ENCODE measurements at regions not wholly inside any gene's neighbourhood (a gene's known extent, or its start where the extent isn't known, plus 50 kb on each side); places are given as distances from the start of the nearest gene placed in this dataset.

DNA sequence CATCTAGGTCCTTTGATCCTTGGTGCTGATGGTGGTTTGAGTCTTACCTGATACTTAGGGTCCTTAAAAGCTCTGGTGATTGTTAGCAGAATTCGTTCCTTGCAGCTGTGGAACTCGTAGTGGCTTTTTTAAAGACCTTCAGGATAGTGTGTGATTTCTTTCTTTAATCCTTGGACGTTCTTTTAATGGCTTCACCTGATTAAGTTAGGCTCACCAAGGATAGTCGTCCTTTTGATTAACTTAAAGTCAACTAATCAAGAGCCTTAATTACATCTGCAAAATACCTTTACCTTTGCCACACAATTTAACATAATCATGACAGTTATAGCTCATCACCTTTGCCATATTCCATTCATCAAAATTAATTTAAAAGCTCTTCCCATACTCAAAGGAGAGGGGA, 1807.7 kb downstream of the OLFM4 start:
- Mint-ChIP-seq H3K27ac (no peak overlapping the region), H3K4me1 (peaks cover 10% of the 10 kb centered on the region), H3K9me3 (no peaks in the 10 kb centered on the region), H3K36me3 (no peaks in the 10 kb centered on the region), H3K4me3 (no peak overlapping the region), H3K27me3 (ENCODE audit: low read depth) (no peaks in the 10 kb centered on the region)
- ChIA-PET POLR2A (no interaction called here), CTCF (no interaction called here)
- DNase-seq (ENCODE audit: low spot score) (no peak), ATAC-seq (no peak)
- TF ChIP-seq NFYB (CRISPR knock-in tag; conservative IDR thresholded peaks at IDR 0.05; ENCODE audit: low read depth) (no peak), JAZF1 (CRISPR knock-in tag; IDR thresholded peaks at IDR 0.05) (no peak), ZNF138 (CRISPR knock-in tag; conservative IDR thresholded peaks at IDR 0.05) (no peak), NFATC4 (CRISPR knock-in tag; IDR thresholded peaks at IDR 0.05) (no peak), CREM (CRISPR knock-in tag; IDR thresholded peaks at IDR 0.05) (no peak), ZBTB21 (CRISPR knock-in tag; IDR thresholded peaks at IDR 0.05; ENCODE audit: borderline replicate concordance) (no peak), ZNF121 (CRISPR knock-in tag; IDR thresholded peaks at IDR 0.05) (no peak), CBFB (CRISPR knock-in tag; IDR thresholded peaks at IDR 0.05; ENCODE audit: low read depth) (no peak), ZSCAN18 (CRISPR knock-in tag; IDR thresholded peaks at IDR 0.05) (no peak)
- TF ChIP-seq, protein P1, sequence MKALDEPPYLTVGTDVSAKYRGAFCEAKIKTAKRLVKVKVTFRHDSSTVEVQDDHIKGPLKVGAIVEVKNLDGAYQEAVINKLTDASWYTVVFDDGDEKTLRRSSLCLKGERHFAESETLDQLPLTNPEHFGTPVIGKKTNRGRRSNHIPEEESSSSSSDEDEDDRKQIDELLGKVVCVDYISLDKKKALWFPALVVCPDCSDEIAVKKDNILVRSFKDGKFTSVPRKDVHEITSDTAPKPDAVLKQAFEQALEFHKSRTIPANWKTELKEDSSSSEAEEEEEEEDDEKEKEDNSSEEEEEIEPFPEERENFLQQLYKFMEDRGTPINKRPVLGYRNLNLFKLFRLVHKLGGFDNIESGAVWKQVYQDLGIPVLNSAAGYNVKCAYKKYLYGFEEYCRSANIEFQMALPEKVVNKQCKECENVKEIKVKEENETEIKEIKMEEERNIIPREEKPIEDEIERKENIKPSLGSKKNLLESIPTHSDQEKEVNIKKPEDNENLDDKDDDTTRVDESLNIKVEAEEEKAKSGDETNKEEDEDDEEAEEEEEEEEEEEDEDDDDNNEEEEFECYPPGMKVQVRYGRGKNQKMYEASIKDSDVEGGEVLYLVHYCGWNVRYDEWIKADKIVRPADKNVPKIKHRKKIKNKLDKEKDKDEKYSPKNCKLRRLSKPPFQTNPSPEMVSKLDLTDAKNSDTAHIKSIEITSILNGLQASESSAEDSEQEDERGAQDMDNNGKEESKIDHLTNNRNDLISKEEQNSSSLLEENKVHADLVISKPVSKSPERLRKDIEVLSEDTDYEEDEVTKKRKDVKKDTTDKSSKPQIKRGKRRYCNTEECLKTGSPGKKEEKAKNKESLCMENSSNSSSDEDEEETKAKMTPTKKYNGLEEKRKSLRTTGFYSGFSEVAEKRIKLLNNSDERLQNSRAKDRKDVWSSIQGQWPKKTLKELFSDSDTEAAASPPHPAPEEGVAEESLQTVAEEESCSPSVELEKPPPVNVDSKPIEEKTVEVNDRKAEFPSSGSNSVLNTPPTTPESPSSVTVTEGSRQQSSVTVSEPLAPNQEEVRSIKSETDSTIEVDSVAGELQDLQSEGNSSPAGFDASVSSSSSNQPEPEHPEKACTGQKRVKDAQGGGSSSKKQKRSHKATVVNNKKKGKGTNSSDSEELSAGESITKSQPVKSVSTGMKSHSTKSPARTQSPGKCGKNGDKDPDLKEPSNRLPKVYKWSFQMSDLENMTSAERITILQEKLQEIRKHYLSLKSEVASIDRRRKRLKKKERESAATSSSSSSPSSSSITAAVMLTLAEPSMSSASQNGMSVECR (CRISPR knock-in tag; IDR thresholded peaks at IDR 0.05; ENCODE audit: borderline replicate concordance): no peak
- TF ChIP-seq, protein P2, sequence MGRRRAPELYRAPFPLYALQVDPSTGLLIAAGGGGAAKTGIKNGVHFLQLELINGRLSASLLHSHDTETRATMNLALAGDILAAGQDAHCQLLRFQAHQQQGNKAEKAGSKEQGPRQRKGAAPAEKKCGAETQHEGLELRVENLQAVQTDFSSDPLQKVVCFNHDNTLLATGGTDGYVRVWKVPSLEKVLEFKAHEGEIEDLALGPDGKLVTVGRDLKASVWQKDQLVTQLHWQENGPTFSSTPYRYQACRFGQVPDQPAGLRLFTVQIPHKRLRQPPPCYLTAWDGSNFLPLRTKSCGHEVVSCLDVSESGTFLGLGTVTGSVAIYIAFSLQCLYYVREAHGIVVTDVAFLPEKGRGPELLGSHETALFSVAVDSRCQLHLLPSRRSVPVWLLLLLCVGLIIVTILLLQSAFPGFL (CRISPR knock-in tag; IDR thresholded peaks at IDR 0.05; ENCODE audit: borderline replicate concordance): no peak

DNA sequence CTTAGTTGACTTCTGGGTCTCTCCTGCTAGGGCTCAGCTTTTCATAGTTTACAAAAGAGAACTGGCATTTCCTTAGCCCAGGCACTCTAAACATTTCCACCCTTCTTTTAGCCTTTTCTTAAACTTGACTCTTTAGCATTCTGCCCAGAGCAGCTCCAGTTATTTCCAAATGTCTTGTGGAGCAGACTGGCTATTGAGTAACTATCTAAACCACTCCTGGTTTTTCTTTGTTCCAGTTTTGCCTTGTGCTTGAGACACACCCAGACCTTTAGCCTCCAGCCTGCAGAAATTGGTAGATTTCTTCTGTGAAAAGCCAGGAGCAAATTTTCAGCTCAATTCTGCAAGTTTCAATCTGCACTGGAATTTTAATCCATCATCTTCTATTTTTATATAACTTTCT, 1813.1 kb downstream of the OLFM4 start:
- POLR2A ChIA-PET: no interaction called here
- CTCF ChIA-PET: no interaction called here
- Mint-ChIP-seq H3K9me3 (no peaks in the 10 kb centered on the region), H3K27ac (no peak overlapping the region), H3K36me3 (no peaks in the 10 kb centered on the region), H3K27me3 (ENCODE audit: low read depth) (no peaks in the 10 kb centered on the region), H3K4me1 (peaks cover 25% of the 10 kb centered on the region), H3K4me3 (no peak overlapping the region)
- ATAC-seq (no peak), DNase-seq (ENCODE audit: low spot score) (no peak)
- TF ChIP-seq, protein P3, sequence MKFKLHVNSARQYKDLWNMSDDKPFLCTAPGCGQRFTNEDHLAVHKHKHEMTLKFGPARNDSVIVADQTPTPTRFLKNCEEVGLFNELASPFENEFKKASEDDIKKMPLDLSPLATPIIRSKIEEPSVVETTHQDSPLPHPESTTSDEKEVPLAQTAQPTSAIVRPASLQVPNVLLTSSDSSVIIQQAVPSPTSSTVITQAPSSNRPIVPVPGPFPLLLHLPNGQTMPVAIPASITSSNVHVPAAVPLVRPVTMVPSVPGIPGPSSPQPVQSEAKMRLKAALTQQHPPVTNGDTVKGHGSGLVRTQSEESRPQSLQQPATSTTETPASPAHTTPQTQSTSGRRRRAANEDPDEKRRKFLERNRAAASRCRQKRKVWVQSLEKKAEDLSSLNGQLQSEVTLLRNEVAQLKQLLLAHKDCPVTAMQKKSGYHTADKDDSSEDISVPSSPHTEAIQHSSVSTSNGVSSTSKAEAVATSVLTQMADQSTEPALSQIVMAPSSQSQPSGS (CRISPR knock-in tag; IDR thresholded peaks at IDR 0.05; ENCODE audit: borderline replicate concordance, low read depth): no peak
- no peak for TF ChIP-seq AFF4 (CRISPR knock-in tag; IDR thresholded peaks at IDR 0.05; ENCODE audit: borderline replicate concordance)
- no peak for TF ChIP-seq SMAD3 (CRISPR knock-in tag; IDR thresholded peaks at IDR 0.05; ENCODE audit: borderline replicate concordance)
- TF ChIP-seq, protein P4, sequence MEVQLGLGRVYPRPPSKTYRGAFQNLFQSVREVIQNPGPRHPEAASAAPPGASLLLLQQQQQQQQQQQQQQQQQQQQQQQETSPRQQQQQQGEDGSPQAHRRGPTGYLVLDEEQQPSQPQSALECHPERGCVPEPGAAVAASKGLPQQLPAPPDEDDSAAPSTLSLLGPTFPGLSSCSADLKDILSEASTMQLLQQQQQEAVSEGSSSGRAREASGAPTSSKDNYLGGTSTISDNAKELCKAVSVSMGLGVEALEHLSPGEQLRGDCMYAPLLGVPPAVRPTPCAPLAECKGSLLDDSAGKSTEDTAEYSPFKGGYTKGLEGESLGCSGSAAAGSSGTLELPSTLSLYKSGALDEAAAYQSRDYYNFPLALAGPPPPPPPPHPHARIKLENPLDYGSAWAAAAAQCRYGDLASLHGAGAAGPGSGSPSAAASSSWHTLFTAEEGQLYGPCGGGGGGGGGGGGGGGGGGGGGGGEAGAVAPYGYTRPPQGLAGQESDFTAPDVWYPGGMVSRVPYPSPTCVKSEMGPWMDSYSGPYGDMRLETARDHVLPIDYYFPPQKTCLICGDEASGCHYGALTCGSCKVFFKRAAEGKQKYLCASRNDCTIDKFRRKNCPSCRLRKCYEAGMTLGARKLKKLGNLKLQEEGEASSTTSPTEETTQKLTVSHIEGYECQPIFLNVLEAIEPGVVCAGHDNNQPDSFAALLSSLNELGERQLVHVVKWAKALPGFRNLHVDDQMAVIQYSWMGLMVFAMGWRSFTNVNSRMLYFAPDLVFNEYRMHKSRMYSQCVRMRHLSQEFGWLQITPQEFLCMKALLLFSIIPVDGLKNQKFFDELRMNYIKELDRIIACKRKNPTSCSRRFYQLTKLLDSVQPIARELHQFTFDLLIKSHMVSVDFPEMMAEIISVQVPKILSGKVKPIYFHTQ (CRISPR knock-in tag; IDR thresholded peaks at IDR 0.05): no peak
- no peak for TF ChIP-seq MXD4 (CRISPR knock-in tag; IDR thresholded peaks at IDR 0.05; ENCODE audit: borderline replicate concordance)
- TF ChIP-seq NR3C1 (CRISPR knock-in tag; conservative IDR thresholded peaks at IDR 0.05; ENCODE audit: low read depth): no peak
- TF ChIP-seq, protein P5, sequence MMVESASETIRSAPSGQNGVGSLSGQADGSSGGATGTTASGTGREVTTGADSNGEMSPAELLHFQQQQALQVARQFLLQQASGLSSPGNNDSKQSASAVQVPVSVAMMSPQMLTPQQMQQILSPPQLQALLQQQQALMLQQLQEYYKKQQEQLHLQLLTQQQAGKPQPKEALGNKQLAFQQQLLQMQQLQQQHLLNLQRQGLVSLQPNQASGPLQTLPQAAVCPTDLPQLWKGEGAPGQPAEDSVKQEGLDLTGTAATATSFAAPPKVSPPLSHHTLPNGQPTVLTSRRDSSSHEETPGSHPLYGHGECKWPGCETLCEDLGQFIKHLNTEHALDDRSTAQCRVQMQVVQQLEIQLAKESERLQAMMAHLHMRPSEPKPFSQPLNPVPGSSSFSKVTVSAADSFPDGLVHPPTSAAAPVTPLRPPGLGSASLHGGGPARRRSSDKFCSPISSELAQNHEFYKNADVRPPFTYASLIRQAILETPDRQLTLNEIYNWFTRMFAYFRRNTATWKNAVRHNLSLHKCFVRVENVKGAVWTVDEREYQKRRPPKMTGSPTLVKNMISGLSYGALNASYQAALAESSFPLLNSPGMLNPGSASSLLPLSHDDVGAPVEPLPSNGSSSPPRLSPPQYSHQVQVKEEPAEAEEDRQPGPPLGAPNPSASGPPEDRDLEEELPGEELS (CRISPR knock-in tag; IDR thresholded peaks at IDR 0.05): no peak
